Progenitor cell of endocrine pancreas (in vitro differentiated cells): ENCODE measurements at regions not wholly inside any gene's neighbourhood (a gene's known extent, or its start where the extent isn't known, plus 50 kb on each side); places are given as distances from the start of the nearest gene placed in this dataset.

Experiments used
- DNase-seq: peaks from one replicate; pipeline ENCODE4 v3.0.0; 2021; ENCODE audit warnings: low spot score; ENCODE audit not compliant: unreplicated experiment
- H3K27ac Mint-ChIP-seq: 2 replicates; pipeline ENCODE4 v1.8.0; 2021; ENCODE audit warnings: mild to moderate bottlenecking, moderate library complexity, mixed read lengths
- H3K27me3 Mint-ChIP-seq: 2 replicates; pipeline ENCODE4 v1.8.0; 2021; ENCODE audit warnings: mixed read lengths
- H3K36me3 Mint-ChIP-seq: 2 replicates; pipeline ENCODE4 v1.8.0; 2022; ENCODE audit warnings: mixed read lengths; ENCODE audit not compliant: insufficient read depth
- H3K4me1 Mint-ChIP-seq: 2 replicates; pipeline ENCODE4 v1.8.0; 2021; ENCODE audit warnings: low read depth, mixed read lengths
- H3K4me3 Mint-ChIP-seq: 2 replicates; pipeline ENCODE4 v1.8.0; 2021; ENCODE audit warnings: low read depth, mild to moderate bottlenecking, moderate library complexity, mixed read lengths
- H3K9me3 Mint-ChIP-seq: 2 replicates; pipeline ENCODE4 v1.8.0; 2021; ENCODE audit warnings: low read depth, mixed read lengths
- TF ChIP-seq, protein P1 (sequence below): fragments of 200-600 bp; sonication (generic); IDR thresholded peaks from one replicate; pipeline ENCODE4 v1.5.0; 2021; ENCODE audit warnings: antibody characterized with exemption, mild to moderate bottlenecking; ENCODE audit not compliant: unreplicated experiment

DNA sequence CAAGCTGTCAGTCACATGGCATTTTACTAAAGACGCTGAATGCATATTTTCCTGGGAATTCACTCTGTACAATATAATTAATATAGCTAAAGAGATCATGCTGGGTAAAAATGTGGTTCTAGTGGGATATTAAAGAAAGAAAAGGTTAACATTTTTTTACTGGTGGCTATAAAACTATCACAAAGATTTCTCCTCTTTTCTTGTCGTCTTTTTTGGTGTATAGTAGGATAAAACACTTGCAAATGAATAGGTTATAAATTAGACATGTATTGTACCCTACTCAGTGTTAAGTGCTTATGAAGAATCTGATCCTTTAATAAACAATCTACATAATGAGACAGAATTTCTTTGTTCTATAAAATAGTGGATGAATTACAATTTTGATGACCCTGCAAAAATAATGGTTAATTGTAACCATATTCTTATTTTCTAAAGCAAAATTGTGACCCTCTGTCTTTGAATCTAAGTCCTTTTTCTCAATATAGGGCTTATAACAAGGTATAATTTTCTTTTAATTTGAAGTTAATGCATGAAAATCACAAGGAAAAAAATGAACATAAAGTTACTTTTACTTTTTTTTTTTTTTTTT, 1540.4 kb upstream of the GOT2 start:
- H3K36me3 Mint-ChIP-seq: no peaks in the 10 kb centered on the region
- no peak overlapping the region for H3K4me3 Mint-ChIP-seq
- no peak overlapping the region for H3K27ac Mint-ChIP-seq
- no peaks in the 10 kb centered on the region for H3K9me3 Mint-ChIP-seq
- DNase-seq: no peak
- TF ChIP-seq, protein P1, sequence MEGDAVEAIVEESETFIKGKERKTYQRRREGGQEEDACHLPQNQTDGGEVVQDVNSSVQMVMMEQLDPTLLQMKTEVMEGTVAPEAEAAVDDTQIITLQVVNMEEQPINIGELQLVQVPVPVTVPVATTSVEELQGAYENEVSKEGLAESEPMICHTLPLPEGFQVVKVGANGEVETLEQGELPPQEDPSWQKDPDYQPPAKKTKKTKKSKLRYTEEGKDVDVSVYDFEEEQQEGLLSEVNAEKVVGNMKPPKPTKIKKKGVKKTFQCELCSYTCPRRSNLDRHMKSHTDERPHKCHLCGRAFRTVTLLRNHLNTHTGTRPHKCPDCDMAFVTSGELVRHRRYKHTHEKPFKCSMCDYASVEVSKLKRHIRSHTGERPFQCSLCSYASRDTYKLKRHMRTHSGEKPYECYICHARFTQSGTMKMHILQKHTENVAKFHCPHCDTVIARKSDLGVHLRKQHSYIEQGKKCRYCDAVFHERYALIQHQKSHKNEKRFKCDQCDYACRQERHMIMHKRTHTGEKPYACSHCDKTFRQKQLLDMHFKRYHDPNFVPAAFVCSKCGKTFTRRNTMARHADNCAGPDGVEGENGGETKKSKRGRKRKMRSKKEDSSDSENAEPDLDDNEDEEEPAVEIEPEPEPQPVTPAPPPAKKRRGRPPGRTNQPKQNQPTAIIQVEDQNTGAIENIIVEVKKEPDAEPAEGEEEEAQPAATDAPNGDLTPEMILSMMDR: no peak
- peaks cover 5% of the 10 kb centered on the region for H3K27me3 Mint-ChIP-seq
- H3K4me1 Mint-ChIP-seq: no peaks in the 10 kb centered on the region

DNA sequence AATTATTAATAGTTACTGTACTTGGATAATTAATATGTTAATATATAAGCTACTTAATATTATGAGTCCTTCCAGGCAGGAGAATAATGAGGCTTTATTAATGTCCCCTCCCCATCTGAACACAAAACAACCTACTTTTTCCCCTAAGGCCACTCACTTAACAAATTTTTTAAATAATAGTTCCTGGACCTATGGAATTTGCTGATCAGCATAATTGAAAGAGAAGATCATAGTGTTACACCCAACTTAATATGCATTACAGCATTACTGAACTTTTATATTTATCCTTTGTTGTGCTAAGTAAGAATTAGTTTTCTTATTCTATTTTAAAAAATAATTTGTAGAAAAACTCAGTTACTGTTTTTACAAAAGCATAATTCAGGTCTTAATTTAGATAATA, 1537.7 kb upstream of the GOT2 start:
- no peaks in the 10 kb centered on the region for H3K4me1 Mint-ChIP-seq
- H3K9me3 Mint-ChIP-seq: no peaks in the 10 kb centered on the region
- H3K4me3 Mint-ChIP-seq: no peak overlapping the region
- TF ChIP-seq, protein P1: no peak
- no peaks in the 10 kb centered on the region for H3K36me3 Mint-ChIP-seq
- H3K27me3 Mint-ChIP-seq: no peaks in the 10 kb centered on the region
- no peak for DNase-seq
- no peak overlapping the region for H3K27ac Mint-ChIP-seq

DNA sequence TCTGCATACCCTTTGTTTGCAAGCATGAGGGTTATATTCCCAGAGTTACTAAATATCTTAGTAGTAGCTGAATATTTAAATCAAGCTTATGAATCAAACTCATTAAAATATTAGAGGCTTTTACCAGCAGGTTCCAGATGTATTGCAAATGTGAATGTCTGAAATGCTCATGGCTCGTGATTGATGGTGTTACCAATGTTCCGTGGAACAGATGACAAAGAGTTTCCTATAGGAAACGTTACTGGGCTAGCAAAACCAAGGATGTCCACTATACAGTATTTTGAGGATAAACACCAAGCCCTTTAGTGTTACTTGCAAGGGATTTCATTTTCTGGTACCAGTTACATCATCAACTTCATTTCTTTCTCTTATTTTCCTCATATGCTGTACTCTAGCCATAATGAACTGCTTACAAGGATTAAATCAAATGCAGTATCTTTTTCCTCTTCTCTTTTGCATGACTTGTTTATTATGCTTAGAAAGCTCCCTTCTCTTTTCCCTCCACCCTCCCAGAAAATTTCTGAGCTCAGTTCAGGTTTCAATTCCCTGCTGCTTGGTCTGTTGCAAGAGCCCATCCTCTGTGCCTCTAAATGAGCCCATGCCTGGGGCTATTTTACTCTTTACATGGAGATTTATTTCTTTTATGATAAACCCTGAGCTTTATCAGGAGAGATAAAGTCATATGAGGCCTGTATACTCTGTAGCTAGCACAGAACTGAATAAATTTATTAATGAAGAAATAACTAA, 1537.1 kb upstream of the GOT2 start:
- Mint-ChIP-seq H3K9me3 (no peaks in the 10 kb centered on the region), H3K4me1 (no peaks in the 10 kb centered on the region), H3K27me3 (no peaks in the 10 kb centered on the region), H3K4me3 (no peak overlapping the region), H3K36me3 (no peaks in the 10 kb centered on the region), H3K27ac (no peak overlapping the region)
- no peak for DNase-seq
- TF ChIP-seq, protein P1: no peak

DNA sequence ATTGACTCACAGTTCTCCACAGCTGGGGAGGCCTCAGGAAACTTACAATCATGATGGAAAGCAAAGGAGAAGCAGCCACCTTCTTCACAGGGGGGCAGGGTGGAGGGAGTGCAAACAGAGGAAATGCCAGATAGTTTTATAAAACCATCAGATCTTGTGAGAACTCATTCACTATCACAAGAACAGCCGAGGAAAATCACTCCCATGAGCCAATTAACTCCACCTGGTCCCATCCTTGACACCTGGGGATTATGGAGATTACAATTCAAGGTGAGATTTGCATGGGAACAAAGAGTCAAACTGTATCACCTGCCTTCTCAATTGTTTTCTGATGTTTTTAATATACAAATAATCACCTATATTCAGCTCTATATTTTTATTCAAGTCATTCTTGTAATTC, 1527.3 kb upstream of the GOT2 start:
- TF ChIP-seq, protein P1: no peak
- H3K27ac Mint-ChIP-seq: no peak overlapping the region
- no peaks in the 10 kb centered on the region for H3K27me3 Mint-ChIP-seq
- no peak for DNase-seq
- H3K9me3 Mint-ChIP-seq: no peaks in the 10 kb centered on the region
- H3K36me3 Mint-ChIP-seq: no peaks in the 10 kb centered on the region
- no peak overlapping the region for H3K4me3 Mint-ChIP-seq
- no peaks in the 10 kb centered on the region for H3K4me1 Mint-ChIP-seq

DNA sequence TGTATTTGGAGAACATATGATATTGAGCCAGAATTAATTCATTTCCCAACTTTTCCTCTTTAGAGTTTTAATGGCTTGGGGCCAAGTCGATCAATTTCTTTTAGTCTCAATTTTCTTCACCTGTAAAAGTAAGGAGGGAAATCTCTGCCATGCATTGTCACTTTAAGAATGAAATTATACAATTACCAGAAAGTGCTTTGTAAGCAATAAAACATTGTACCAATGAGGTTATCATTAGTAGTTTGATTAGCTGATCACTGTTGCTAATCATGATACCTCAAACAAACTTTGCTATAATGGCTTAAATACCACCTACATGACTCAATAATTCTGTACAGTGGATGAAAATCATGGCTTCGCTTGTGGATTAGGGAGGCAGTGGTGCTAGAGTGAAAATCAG, 1525.8 kb upstream of the GOT2 start:
- Mint-ChIP-seq H3K36me3 (no peaks in the 10 kb centered on the region), H3K4me1 (no peaks in the 10 kb centered on the region), H3K4me3 (no peak overlapping the region), H3K27ac (no peak overlapping the region), H3K27me3 (no peaks in the 10 kb centered on the region), H3K9me3 (no peaks in the 10 kb centered on the region)
- TF ChIP-seq, protein P1: no peak
- DNase-seq: no peak
